Breast epithelium (tissue), 3 donors: ENCODE measurements at regions not wholly inside any gene's neighbourhood (a gene's known extent, or its start where the extent isn't known, plus 50 kb on each side); places are given as distances from the start of the nearest gene placed in this dataset.

Experiments used
- CTCF ChIP-seq, 3 donors: fragments of 450-650 bp; IDR thresholded peaks; one replicate each; pipeline ENCODE4 v1.5.1; 2016 to 2017; ENCODE audit warnings: antibody characterized with exemption in 3 of 3, mild to moderate bottlenecking in 3 of 3, moderate library complexity in 3 of 3
- POLR2AphosphoS5 ChIP-seq, 3 donors: sonication (generic); formaldehyde crosslinking; IDR thresholded peaks; one replicate each; pipeline ENCODE4 v1.6.1; 2017; ENCODE audit warnings: antibody characterized with exemption in 3 of 3

GRCh38 chr10:4038000-4038399 lies 253.0 kb upstream of the KLF6 start:
- TF ChIP-seq CTCF (IDR thresholded peaks at IDR 0.05) = no peak
- no peak for TF ChIP-seq POLR2AphosphoS5 (IDR thresholded peaks at IDR 0.05)
